Neuronal stem cell (in vitro differentiated cells): ENCODE measurements at regions not wholly inside any gene's neighbourhood (a gene's known extent, or its start where the extent isn't known, plus 50 kb on each side); places are given as distances from the start of the nearest gene placed in this dataset.

Source experiments
- DNase-seq: peaks from one replicate; pipeline ENCODE4 v3.0.0-alpha.2; 2013; ENCODE audit warnings: low spot score
- H2AFZ ChIP-seq: one replicate; pipeline ENCODE4 v1.6.1; 2013; ENCODE audit warnings: mild to moderate bottlenecking, low read length, inconsistent platforms
- H2AK5ac ChIP-seq: 2 replicates; pipeline ENCODE4 v1.6.1; 2013; ENCODE audit warnings: low read depth, mild to moderate bottlenecking, inconsistent platforms, low read length, moderate library complexity, mixed read lengths
- H2BK120ac ChIP-seq: 2 replicates; pipeline ENCODE4 v1.6.1; 2013; ENCODE audit warnings: low read depth, mild to moderate bottlenecking, inconsistent platforms, low read length, moderate library complexity, mixed read lengths
- H2BK12ac ChIP-seq: one replicate; pipeline ENCODE4 v1.6.1; 2013; ENCODE audit warnings: low read length, inconsistent platforms
- H2BK15ac ChIP-seq: 2 replicates; pipeline ENCODE4 v1.6.1; 2013; ENCODE audit warnings: mild to moderate bottlenecking, low read length, inconsistent platforms, mixed read lengths
- H2BK5ac ChIP-seq: one replicate; pipeline ENCODE4 v1.6.1; 2013; ENCODE audit warnings: inconsistent platforms, mild to moderate bottlenecking, low read length, moderate library complexity
- H3K14ac ChIP-seq: one replicate; pipeline ENCODE4 v1.6.1; 2013; ENCODE audit warnings: low read length, inconsistent platforms
- H3K18ac ChIP-seq: 2 replicates; pipeline ENCODE4 v1.6.1; 2013; ENCODE audit warnings: low read length, inconsistent platforms
- H3K23ac ChIP-seq: 2 replicates; pipeline ENCODE4 v1.6.1; 2013; ENCODE audit warnings: low read depth, mild to moderate bottlenecking, mixed read lengths, low read length, inconsistent platforms; ENCODE audit not compliant: poor library complexity
- H3K27ac ChIP-seq: replicated peaks from 3 replicates; pipeline ENCODE4 v1.5.1; 2013; ENCODE audit warnings: low read length, inconsistent platforms
- H3K27me3 ChIP-seq, 3 experiments: 2 replicates each; pipeline ENCODE4 v1.6.1; 2013; ENCODE audit warnings: low read length in 3 of 3, mild to moderate bottlenecking in 2 of 3, inconsistent platforms in 1 of 3, low read depth in 1 of 3, mixed read lengths in 1 of 3, moderate library complexity in 1 of 3; ENCODE audit not compliant: control insufficient read depth in 3 of 3, insufficient read depth in 3 of 3
- H3K36me3 ChIP-seq, 2 donors: replicated peaks in 1 of 2; 2 replicates each; pipeline ENCODE4 v1.6.1; 2013; ENCODE audit warnings: low read length in 2 of 2; ENCODE audit not compliant: control insufficient read depth in 2 of 2, insufficient read depth in 2 of 2
- H3K4ac ChIP-seq: 2 replicates; pipeline ENCODE4 v1.6.1; 2013; ENCODE audit warnings: inconsistent platforms, mild to moderate bottlenecking, low read length, moderate library complexity
- H3K4me1 ChIP-seq, 2 donors: 1 replicate in 1 of 2; 2 replicates in 1 of 2; pipeline ENCODE4 v1.6.1; 2013; ENCODE audit warnings: low read length in 2 of 2, low read depth in 1 of 2; ENCODE audit not compliant: control insufficient read depth in 2 of 2, insufficient read depth in 1 of 2
- H3K4me2 ChIP-seq: one replicate; pipeline ENCODE4 v1.6.1; 2013; ENCODE audit warnings: mild to moderate bottlenecking, low read length, inconsistent platforms; ENCODE audit not compliant: insufficient read depth, poor library complexity, severe bottlenecking
- H3K4me3 ChIP-seq, 2 donors: 2 replicates each; pipeline ENCODE4 v1.5.1; 2013; ENCODE audit warnings: low read length in 2 of 2, mild to moderate bottlenecking in 2 of 2, inconsistent platforms in 1 of 2, moderate library complexity in 1 of 2
- H3K79me1 ChIP-seq: one replicate; pipeline ENCODE4 v1.6.1; 2013; ENCODE audit warnings: low read depth, mild to moderate bottlenecking, inconsistent platforms, low read length, moderate library complexity
- H3K9ac ChIP-seq: one replicate; pipeline ENCODE4 v1.6.1; 2013; ENCODE audit warnings: mild to moderate bottlenecking, low read depth, low read length, inconsistent platforms; ENCODE audit not compliant: poor library complexity
- H3K9me3 ChIP-seq, 2 donors: replicated peaks in 1 of 2; 2 replicates each; pipeline versions ENCODE3 to v1.6.1; 2013; ENCODE audit warnings: low read length in 2 of 2, mild to moderate bottlenecking in 2 of 2, inconsistent platforms in 1 of 2, low read depth in 1 of 2, mixed read lengths in 1 of 2, moderate library complexity in 1 of 2; ENCODE audit not compliant: control insufficient read depth in 2 of 2, insufficient read depth in 1 of 2
- H4K8ac ChIP-seq: one replicate; pipeline ENCODE4 v1.6.1; 2013; ENCODE audit warnings: low read depth, mild to moderate bottlenecking, inconsistent platforms, low read length, moderate library complexity
- H4K91ac ChIP-seq: one replicate; pipeline ENCODE4 v1.6.1; 2013; ENCODE audit warnings: low read length, low read depth, mild to moderate bottlenecking, inconsistent platforms; ENCODE audit not compliant: poor library complexity
- WGBS, 2 donors: extraction: QIAGEN DNeasy Blood & Tissue Kit; methylation state at CpG; one replicate each; pipeline ENCODE4 v1.1.7; 2013; ENCODE audit warnings: missing lambda C conversion rate in 2 of 2, mixed read lengths in 1 of 2; ENCODE audit not compliant: insufficient read length in 2 of 2, insufficient replicate concordance in 1 of 2; ENCODE audit errors: extremely low coverage in 2 of 2; 5-methylcytosine and 5-hydroxymethylcytosine counted together

DNA sequence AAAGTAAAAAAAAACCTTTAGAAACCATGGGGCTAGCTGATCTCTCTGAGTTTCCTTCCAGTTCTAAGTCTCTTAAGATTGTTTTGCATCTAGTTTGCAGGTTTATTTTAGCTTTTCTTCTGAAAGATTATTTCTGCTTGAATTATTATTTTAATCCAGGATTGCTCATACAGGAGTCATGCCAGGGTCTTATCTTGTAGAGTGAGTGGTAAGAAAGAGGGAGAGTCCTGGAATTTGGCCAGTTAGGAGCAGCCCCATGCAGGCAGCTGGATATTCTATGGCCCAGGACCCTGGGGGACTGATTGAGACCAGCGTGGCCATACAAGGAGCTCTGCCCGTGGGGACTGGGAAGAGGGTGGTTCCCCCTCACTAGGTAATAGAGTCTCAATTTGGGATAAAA lies 178.9 kb upstream of the HEY2 start:
- H3K9ac ChIP-seq = no peak overlapping the region
- no peak overlapping the region for H2BK5ac ChIP-seq
- no peak overlapping the region for H3K27ac ChIP-seq
- H3K36me3 ChIP-seq = no peaks in the 10 kb centered on the region
- H3K23ac ChIP-seq = no peak overlapping the region
- no peak overlapping the region for H4K8ac ChIP-seq
- no peak overlapping the region for H3K4me2 ChIP-seq
- no peak overlapping the region for H2AK5ac ChIP-seq
- peaks cover 0 to 4% (median 0%) of the 10 kb centered on the region in 3 experiments for H3K27me3 ChIP-seq
- no peak overlapping the region for H3K4ac ChIP-seq
- H3K4me3 ChIP-seq = no peak overlapping the region
- no peak overlapping the region for H2BK120ac ChIP-seq
- no peak overlapping the region for H2BK15ac ChIP-seq
- WGBS, 2 donors = no CpG with 5 or more reads among the region's 2 CpGs
- no peak overlapping the region for H3K18ac ChIP-seq
- H3K4me1 ChIP-seq = peaks cover 0 to under 1% of the 10 kb centered on the region in 2 donors
- no peak for DNase-seq
- H2BK12ac ChIP-seq = no peak overlapping the region
- no peak overlapping the region for H4K91ac ChIP-seq
- H3K9me3 ChIP-seq = no peaks in the 10 kb centered on the region
- no peak overlapping the region for H3K14ac ChIP-seq
- no peaks in the 10 kb centered on the region for H3K79me1 ChIP-seq
- no peak overlapping the region for H2AFZ ChIP-seq

DNA sequence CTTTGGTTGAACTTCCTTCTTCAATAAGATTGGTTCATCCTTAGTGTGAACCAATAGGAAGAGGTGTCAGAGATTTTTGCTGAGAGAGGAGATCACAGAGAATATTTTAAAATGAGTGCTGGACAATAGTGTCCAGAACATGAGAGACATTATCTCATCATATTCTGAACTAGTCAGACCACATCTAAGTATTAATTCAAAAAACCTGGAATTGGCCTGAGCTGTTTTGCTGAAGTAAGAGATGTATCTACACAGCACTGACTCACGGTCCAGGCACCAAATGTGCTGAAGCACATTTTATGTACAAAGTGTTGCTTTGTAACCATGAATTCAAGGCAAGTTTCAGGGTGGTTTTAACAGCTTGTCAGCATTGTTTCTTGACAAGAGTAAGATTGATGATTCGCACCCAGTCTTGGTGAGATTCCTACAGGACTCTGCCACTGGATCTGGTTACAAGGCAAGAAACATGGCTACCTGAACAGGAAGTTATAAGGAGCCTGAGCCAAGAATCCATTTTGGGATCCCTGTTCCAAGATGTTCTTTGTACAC lies 178.2 kb upstream of the HEY2 start:
- no peak overlapping the region for H2BK5ac ChIP-seq
- H3K4ac ChIP-seq = no peak overlapping the region
- H3K9me3 ChIP-seq = no peaks in the 10 kb centered on the region
- H3K9ac ChIP-seq = no peak overlapping the region
- peaks cover 0 to 4% (median 0%) of the 10 kb centered on the region in 3 experiments for H3K27me3 ChIP-seq
- no peak overlapping the region for H3K23ac ChIP-seq
- H2BK15ac ChIP-seq = no peak overlapping the region
- H3K27ac ChIP-seq = no peak overlapping the region
- no peak overlapping the region for H2BK120ac ChIP-seq
- no peak for DNase-seq
- H3K4me1 ChIP-seq = no peaks in the 10 kb centered on the region
- H2BK12ac ChIP-seq = no peak overlapping the region
- no peak overlapping the region for H3K4me2 ChIP-seq
- no peaks in the 10 kb centered on the region for H3K36me3 ChIP-seq
- H3K14ac ChIP-seq = no peak overlapping the region
- no peak overlapping the region for H4K91ac ChIP-seq
- no peak overlapping the region for H3K4me3 ChIP-seq
- no CpG with 5 or more reads among the region's 2 CpGs for WGBS, 2 donors
- H4K8ac ChIP-seq = no peak overlapping the region
- H2AFZ ChIP-seq = no peak overlapping the region
- H2AK5ac ChIP-seq = no peak overlapping the region
- no peak overlapping the region for H3K18ac ChIP-seq
- no peaks in the 10 kb centered on the region for H3K79me1 ChIP-seq

DNA sequence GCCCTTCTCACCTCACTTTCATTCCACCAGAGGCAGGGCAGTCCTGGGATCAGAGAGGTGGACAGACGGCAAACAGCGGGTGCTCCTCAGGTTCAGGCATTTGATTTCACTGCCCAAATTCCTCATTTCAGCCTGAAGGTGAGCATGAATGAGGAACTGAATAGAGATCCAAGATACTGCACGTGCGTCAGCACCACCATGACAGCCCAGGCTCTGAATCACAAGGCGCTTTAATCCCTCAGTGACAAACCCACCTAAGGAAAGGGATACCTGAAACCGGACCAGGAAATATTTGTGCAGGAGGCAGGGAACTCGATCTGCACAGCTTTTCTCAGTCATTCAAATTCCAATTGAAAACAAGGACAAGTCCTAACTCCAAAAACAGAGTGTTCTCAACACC lies 174.8 kb upstream of the HEY2 start:
- WGBS, 2 donors = no CpG with 5 or more reads among the region's 7 CpGs
- Histone ChIP-seq H3K9me3 (no peaks in the 10 kb centered on the region), H4K8ac (no peak overlapping the region), H3K14ac (no peak overlapping the region), H3K4me1 (no peaks in the 10 kb centered on the region), H3K18ac (no peak overlapping the region), H2BK15ac (no peak overlapping the region), H2BK5ac (no peak overlapping the region), H3K4ac (no peak overlapping the region), H3K79me1 (no peaks in the 10 kb centered on the region), H3K4me2 (no peak overlapping the region), H3K27me3 (peaks cover 0 to 4% (median 0%) of the 10 kb centered on the region in 3 experiments), H2AK5ac (no peak overlapping the region), H2BK12ac (no peak overlapping the region), H3K9ac (no peak overlapping the region), H3K27ac (no peak overlapping the region), H2BK120ac (no peak overlapping the region), H3K4me3 (no peak overlapping the region), H4K91ac (no peak overlapping the region), H2AFZ (no peak overlapping the region), H3K23ac (no peak overlapping the region), H3K36me3 (no peaks in the 10 kb centered on the region)
- no peak for DNase-seq

DNA sequence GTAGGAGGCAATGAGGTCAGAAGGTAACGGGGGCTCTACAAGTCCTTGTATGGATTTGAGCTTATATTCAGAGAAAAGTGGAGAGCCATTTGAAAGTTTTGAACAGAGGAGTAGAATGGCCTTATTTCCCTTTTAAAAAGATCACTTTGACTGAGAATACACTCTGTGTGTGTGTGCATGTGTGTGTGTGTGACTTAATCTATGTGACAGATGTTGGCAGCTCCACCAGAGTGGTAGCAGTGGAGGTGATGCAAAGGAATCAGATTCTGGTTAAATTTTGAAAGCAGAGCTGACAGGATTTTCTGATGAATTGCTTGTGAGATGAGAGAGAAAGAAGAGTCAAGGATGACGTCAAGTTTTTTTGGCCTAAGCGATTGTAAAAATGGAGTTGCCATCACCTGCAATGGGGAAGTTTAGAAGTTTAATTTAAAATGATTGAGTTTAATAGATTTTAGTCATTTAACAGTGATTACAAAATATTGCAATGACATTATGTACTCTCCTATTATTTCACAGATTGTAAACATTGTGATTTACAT lies 172.2 kb upstream of the HEY2 start:
- H3K36me3 ChIP-seq = no peaks in the 10 kb centered on the region
- no peak overlapping the region for H3K23ac ChIP-seq
- no peak overlapping the region for H3K4me3 ChIP-seq
- H2BK15ac ChIP-seq = no peak overlapping the region
- H3K9me3 ChIP-seq = no peaks in the 10 kb centered on the region
- H3K9ac ChIP-seq = no peak overlapping the region
- H2BK12ac ChIP-seq = no peak overlapping the region
- H3K79me1 ChIP-seq = no peaks in the 10 kb centered on the region
- H4K8ac ChIP-seq = no peak overlapping the region
- no peak for DNase-seq
- H4K91ac ChIP-seq = no peak overlapping the region
- WGBS, 2 donors = no CpG with 5 or more reads among the region's 3 CpGs
- H3K4me2 ChIP-seq = no peak overlapping the region
- no peak overlapping the region for H2AK5ac ChIP-seq
- H3K14ac ChIP-seq = no peak overlapping the region
- H3K4ac ChIP-seq = no peak overlapping the region
- no peak overlapping the region for H2AFZ ChIP-seq
- peaks cover 0 to 4% (median 0%) of the 10 kb centered on the region in 3 experiments for H3K27me3 ChIP-seq
- no peak overlapping the region for H2BK120ac ChIP-seq
- H3K4me1 ChIP-seq = no peaks in the 10 kb centered on the region
- H3K18ac ChIP-seq = no peak overlapping the region
- H2BK5ac ChIP-seq = no peak overlapping the region
- no peak overlapping the region for H3K27ac ChIP-seq
